OCI-LY3 (cell line): ENCODE measurements at regions not wholly inside any gene's neighbourhood (a gene's known extent, or its start where the extent isn't known, plus 50 kb on each side); places are given as distances from the start of the nearest gene placed in this dataset.
A peak's percentile ranks its signal among the peaks of the same experiment; 100 is the strongest.

Source experiments
- H2AFZ ChIP-seq: fragments of 200-600, 300-600 bp; shearing (Covaris generic); 2 replicates; pipeline ENCODE4 v1.6.0; 2014; ENCODE audit warnings: antibody characterized with exemption, low read depth, low read length
- H3K27ac ChIP-seq: fragments of 200-600, 300-600 bp; sonication (generic); 2 replicates; pipeline ENCODE4 v1.5.1; 2014; ENCODE audit warnings: mild to moderate bottlenecking, low read length, moderate library complexity, mixed read lengths
- H3K27me3 ChIP-seq: fragments of 200-600, 300-600 bp; sonication (generic); 2 replicates; pipeline ENCODE4 v1.6.1; 2014; ENCODE audit warnings: low read depth, low read length, mixed read lengths
- H3K36me3 ChIP-seq: fragments of 200-600, 300-600 bp; sonication (generic); replicated peaks from 2 replicates; pipeline ENCODE3; 2014; ENCODE audit warnings: low read depth, low read length, mixed read lengths
- H3K4me1 ChIP-seq: fragments of 300-600, 200-600 bp; sonication (generic); 2 replicates; pipeline ENCODE4 v1.6.1; 2014; ENCODE audit warnings: low read length, mixed read lengths
- H3K4me2 ChIP-seq: fragments of 200-600, 300-600 bp; sonication (generic); 2 replicates; pipeline ENCODE4 v1.6.1; 2014; ENCODE audit warnings: low read length, mixed read lengths
- H3K4me3 ChIP-seq: fragments of 300-600, 200-600 bp; sonication (generic); 2 replicates; pipeline ENCODE4 v1.5.1; 2014; ENCODE audit warnings: antibody characterized with exemption, mild to moderate bottlenecking, low read length, moderate library complexity
- H3K79me2 ChIP-seq: fragments of 300-600, 200-600 bp; shearing (Covaris generic); 2 replicates; pipeline ENCODE4 v1.6.1; 2014; ENCODE audit warnings: mild to moderate bottlenecking, low read length, mixed read lengths
- H3K9ac ChIP-seq: fragments of 300-600, 200-600 bp; shearing (Covaris generic); 2 replicates; pipeline ENCODE4 v1.6.0; 2014; ENCODE audit warnings: mild to moderate bottlenecking, low read length, moderate library complexity
- H3K9me3 ChIP-seq: fragments of 200-600, 300-600 bp; shearing (Covaris generic); 2 replicates; pipeline ENCODE4 v1.6.1; 2014; ENCODE audit warnings: low read length, mixed read lengths; ENCODE audit not compliant: insufficient read depth
- H4K20me1 ChIP-seq: fragments of 200-600, 300-600 bp; sonication (generic); 2 replicates; pipeline ENCODE4 v1.6.1; 2016; ENCODE audit warnings: low read length, mixed read lengths; ENCODE audit not compliant: insufficient read depth
- EZH2phosphoT487 ChIP-seq: fragments of 200-600 bp; shearing (Covaris generic); IDR thresholded peaks from 2 replicates; pipeline ENCODE4 v1.6.1; 2018; ENCODE audit warnings: antibody characterized with exemption, mixed run types, low read depth
- TF ChIP-seq, protein P1 (sequence below): fragments of 200-600, 300-600 bp; sonication (generic); IDR thresholded peaks from 2 replicates; pipeline ENCODE4 v1.5.1; 2014; ENCODE audit warnings: antibody characterized with exemption, low read length, low read depth

- TF ChIP-seq EZH2phosphoT487: no peak
- TF ChIP-seq, protein P1, sequence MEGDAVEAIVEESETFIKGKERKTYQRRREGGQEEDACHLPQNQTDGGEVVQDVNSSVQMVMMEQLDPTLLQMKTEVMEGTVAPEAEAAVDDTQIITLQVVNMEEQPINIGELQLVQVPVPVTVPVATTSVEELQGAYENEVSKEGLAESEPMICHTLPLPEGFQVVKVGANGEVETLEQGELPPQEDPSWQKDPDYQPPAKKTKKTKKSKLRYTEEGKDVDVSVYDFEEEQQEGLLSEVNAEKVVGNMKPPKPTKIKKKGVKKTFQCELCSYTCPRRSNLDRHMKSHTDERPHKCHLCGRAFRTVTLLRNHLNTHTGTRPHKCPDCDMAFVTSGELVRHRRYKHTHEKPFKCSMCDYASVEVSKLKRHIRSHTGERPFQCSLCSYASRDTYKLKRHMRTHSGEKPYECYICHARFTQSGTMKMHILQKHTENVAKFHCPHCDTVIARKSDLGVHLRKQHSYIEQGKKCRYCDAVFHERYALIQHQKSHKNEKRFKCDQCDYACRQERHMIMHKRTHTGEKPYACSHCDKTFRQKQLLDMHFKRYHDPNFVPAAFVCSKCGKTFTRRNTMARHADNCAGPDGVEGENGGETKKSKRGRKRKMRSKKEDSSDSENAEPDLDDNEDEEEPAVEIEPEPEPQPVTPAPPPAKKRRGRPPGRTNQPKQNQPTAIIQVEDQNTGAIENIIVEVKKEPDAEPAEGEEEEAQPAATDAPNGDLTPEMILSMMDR: no peak
- Histone ChIP-seq H3K36me3 (no peaks in the 10 kb centered on the region), H3K9me3 (0 out of 2 replicates have a peak, but pooled peaks cover 3% of the 10 kb centered on the region), H2AFZ (no peak overlapping the region), H4K20me1 (no peaks in the 10 kb centered on the region), H3K4me1 (no peaks in the 10 kb centered on the region), H3K79me2 (no peaks in the 10 kb centered on the region), H3K27ac (no peak overlapping the region), H3K4me3 (no peak overlapping the region), H3K27me3 (peaks cover 4% of the 10 kb centered on the region; the same call in 1 of the 2 replicates), H3K9ac (no peak overlapping the region), H3K4me2 (no peak overlapping the region)
These were observed 62.7 kb upstream of the FTH1 start for GRCh38 chr11:62030071-62030684.

- H3K27me3 ChIP-seq: no peaks in the 10 kb centered on the region
- H4K20me1 ChIP-seq: no peaks in the 10 kb centered on the region
- H3K36me3 ChIP-seq: no peaks in the 10 kb centered on the region
- H3K27ac ChIP-seq: no peak overlapping the region
- H3K79me2 ChIP-seq: no peaks in the 10 kb centered on the region
- no peak overlapping the region for H3K4me2 ChIP-seq
- H3K4me3 ChIP-seq: no peak overlapping the region
- no peaks in the 10 kb centered on the region for H3K4me1 ChIP-seq
- H2AFZ ChIP-seq: no peak overlapping the region
- no peaks in the 10 kb centered on the region for H3K9me3 ChIP-seq
- TF ChIP-seq, protein P1: no peak
- no peak for TF ChIP-seq EZH2phosphoT487
- H3K9ac ChIP-seq: no peak overlapping the region
These were observed 59.4 kb upstream of the FTH1 start for GRCh38 chr11:62026739-62027370.

DNA sequence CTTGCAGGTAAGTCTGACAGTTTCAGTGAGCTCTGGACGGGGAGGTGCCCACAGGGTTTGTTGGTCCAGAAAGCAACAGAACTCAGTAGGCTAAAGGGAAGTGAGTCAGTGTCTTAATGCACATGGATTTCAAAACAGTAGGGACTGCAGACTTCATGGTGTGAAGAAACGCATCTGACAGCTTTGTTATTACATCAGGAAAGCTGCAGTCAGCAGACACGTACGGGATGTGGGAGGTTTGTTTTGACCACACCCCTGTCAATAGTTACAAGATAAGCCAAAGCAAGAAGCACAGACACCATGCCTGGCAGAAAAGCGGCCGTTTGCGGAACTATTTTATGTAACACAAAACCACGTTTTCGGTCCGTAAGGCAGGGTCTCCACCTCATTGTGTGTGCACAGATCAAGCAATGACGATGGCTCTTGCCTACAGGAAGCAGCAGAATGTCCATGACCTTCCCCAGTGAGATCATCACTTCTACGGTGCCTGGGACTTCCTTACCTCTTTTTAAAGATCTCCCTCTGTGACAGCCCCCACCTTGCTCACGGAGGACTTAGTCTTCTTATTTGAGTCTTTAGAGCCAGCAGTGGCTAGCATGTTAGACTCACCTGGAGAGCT lies 58.2 kb upstream of the FTH1 start:
- peak overlapping the region; percentile 15; the same call in 1 of the 2 replicates for H3K4me2 ChIP-seq
- no peak overlapping the region for H3K4me3 ChIP-seq
- H3K4me1 ChIP-seq: no peaks in the 10 kb centered on the region
- H3K79me2 ChIP-seq: no peaks in the 10 kb centered on the region
- H2AFZ ChIP-seq: no peak overlapping the region
- H3K27me3 ChIP-seq: no peaks in the 10 kb centered on the region
- peaks cover 13% of the 10 kb centered on the region; the same call in 1 of the 2 replicates for H3K9me3 ChIP-seq
- H3K36me3 ChIP-seq: no peaks in the 10 kb centered on the region
- no peak overlapping the region for H3K9ac ChIP-seq
- TF ChIP-seq EZH2phosphoT487: no peak
- TF ChIP-seq, protein P1: no peak
- H3K27ac ChIP-seq: no peak overlapping the region
- H4K20me1 ChIP-seq: no peaks in the 10 kb centered on the region

GRCh38 chr11:62024936-62025486 lies 57.6 kb upstream of the FTH1 start:
- no peaks in the 10 kb centered on the region for H4K20me1 ChIP-seq
- no peaks in the 10 kb centered on the region for H3K36me3 ChIP-seq
- H3K9me3 ChIP-seq: peaks cover 13% of the 10 kb centered on the region; the same call in 1 of the 2 replicates
- no peak overlapping the region for H3K4me3 ChIP-seq
- peak overlapping the region; percentile 15; the same call in 1 of the 2 replicates for H3K4me2 ChIP-seq
- no peak for TF ChIP-seq EZH2phosphoT487
- TF ChIP-seq, protein P1: no peak
- H3K4me1 ChIP-seq: no peaks in the 10 kb centered on the region
- H3K27ac ChIP-seq: no peak overlapping the region
- H2AFZ ChIP-seq: no peak overlapping the region
- no peaks in the 10 kb centered on the region for H3K79me2 ChIP-seq
- no peaks in the 10 kb centered on the region for H3K27me3 ChIP-seq
- no peak overlapping the region for H3K9ac ChIP-seq
